ENCODE measurements at regions not wholly inside any gene's neighbourhood (a gene's known extent, or its start where the extent isn't known, plus 50 kb on each side); places are given as distances from the start of the nearest gene placed in this dataset.

GRCh38 chr10:110355141-110355831 lies 50.6 kb upstream of the SMNDC1 start:
- intact Hi-C loops (cut with micrococcal nuclease) = loop anchor here (2.0 to 5.0 kb wide), 2 partner anchors 174 to 218 kb away; no protein-coding TSS in a partner anchor

- intact Hi-C loops (cut with micrococcal nuclease) = loop anchor here (1.0 to 5.0 kb wide), 12 partner anchors 12 to 563 kb away; partner anchors contain the start of genes BBIP1, DUSP5 and SHOC2
Observed at GRCh38 chr10:110355922-110356627, 51.4 kb upstream of the SMNDC1 start.

GRCh38 chr10:110356628-110357245 lies 52.0 kb upstream of the SMNDC1 start:
- intact Hi-C loops (cut with micrococcal nuclease) = loop anchor here (1.0 to 5.0 kb wide), 11 partner anchors 12 to 563 kb away; partner anchors contain the start of genes BBIP1, DUSP5 and SHOC2

- intact Hi-C loops (cut with micrococcal nuclease) = loop anchor here (2.0 to 5.0 kb wide), 2 partner anchors 220 to 289 kb away; no protein-coding TSS in a partner anchor
Observed at GRCh38 chr10:110357252-110357780, 52.6 kb upstream of the SMNDC1 start.

GRCh38 chr10:110357871-110358270 lies 53.2 kb upstream of the SMNDC1 start:
- intact Hi-C loops (cut with micrococcal nuclease) = loop anchor here (2.0 to 5.0 kb wide), 2 partner anchors 221 to 289 kb away; no protein-coding TSS in a partner anchor

GRCh38 chr10:110358278-110358677 lies 53.6 kb upstream of the SMNDC1 start:
- intact Hi-C loops (cut with micrococcal nuclease) = loop anchor here (5.0 kb wide), 1 partner anchor 221 kb away; no protein-coding TSS in a partner anchor

GRCh38 chr10:110358869-110359629 lies 54.3 kb upstream of the SMNDC1 start:
- intact Hi-C loops (cut with micrococcal nuclease) = loop anchor here (5.0 kb wide), 1 partner anchor 222 kb away; no protein-coding TSS in a partner anchor

- intact Hi-C loops (cut with micrococcal nuclease) = no loop called here
Observed at GRCh38 chr10:110360857-110361474, 56.2 kb upstream of the SMNDC1 start.

- intact Hi-C loops (cut with micrococcal nuclease) = no loop called here
Observed at GRCh38 chr10:110361800-110362456, 57.2 kb upstream of the SMNDC1 start.

- intact Hi-C loops (cut with micrococcal nuclease) = no loop called here
Observed at GRCh38 chr10:110363572-110364411, 59.1 kb upstream of the SMNDC1 start.

GRCh38 chr10:110364531-110364937 lies 59.8 kb upstream of the SMNDC1 start:
- intact Hi-C loops (cut with micrococcal nuclease) = no loop called here

- intact Hi-C loops (cut with micrococcal nuclease) = no loop called here
Observed at GRCh38 chr10:110365356-110366143, 60.8 kb upstream of the SMNDC1 start.

- intact Hi-C loops (cut with micrococcal nuclease) = no loop called here
Observed at GRCh38 chr10:110366635-110367034, 61.9 kb upstream of the SMNDC1 start.

GRCh38 chr10:110368002-110368401 lies 63.3 kb upstream of the SMNDC1 start:
- intact Hi-C loops (cut with micrococcal nuclease) = loop anchor here (1.0 kb wide), 1 partner anchor 12 kb away; no protein-coding TSS in a partner anchor

GRCh38 chr10:110368556-110368955 lies 63.8 kb upstream of the SMNDC1 start:
- intact Hi-C loops (cut with micrococcal nuclease) = loop anchor here (1.0 kb wide), 1 partner anchor 12 kb away; no protein-coding TSS in a partner anchor

- intact Hi-C loops (cut with micrococcal nuclease) = no loop called here
Observed at GRCh38 chr10:110370006-110370405, 65.3 kb upstream of the SMNDC1 start.

- intact Hi-C loops (cut with micrococcal nuclease) = no loop called here
Observed at GRCh38 chr10:110372656-110373055, 67.9 kb upstream of the SMNDC1 start.

- intact Hi-C loops (cut with micrococcal nuclease) = no loop called here
Observed at GRCh38 chr10:110373059-110373458, 68.3 kb upstream of the SMNDC1 start.
